MM.1S (cell line): ENCODE measurements at regions not wholly inside any gene's neighbourhood (a gene's known extent, or its start where the extent isn't known, plus 50 kb on each side); places are given as distances from the start of the nearest gene placed in this dataset.

ENCODE experiments used
- CTCF ChIP-seq: fragments of 300-600 bp; sonication (generic); IDR thresholded peaks from 2 replicates; pipeline ENCODE4 v1.5.1; 2016; ENCODE audit warnings: antibody characterized with exemption, low read length, mixed read lengths
- EZH2 ChIP-seq: fragments of 300-600 bp; sonication (generic); optimal IDR thresholded peaks from 2 replicates; pipeline ENCODE3; 2017; ENCODE audit warnings: low read depth, mild to moderate bottlenecking, antibody characterized with exemption, low read length, mixed read lengths
- EZH2phosphoT487 ChIP-seq: fragments of 300-600 bp; sonication (generic); IDR thresholded peaks from 2 replicates; pipeline ENCODE4 v1.6.1; 2018; ENCODE audit warnings: antibody characterized with exemption, low read length

GRCh38 chr10:128474571-128474970 lies 348.3 kb upstream of the MKI67 start:
- TF ChIP-seq CTCF (no peak), EZH2 (no peak), EZH2phosphoT487 (no peak)
